Neural progenitor cell (in vitro differentiated cells): ENCODE measurements at regions not wholly inside any gene's neighbourhood (a gene's known extent, or its start where the extent isn't known, plus 50 kb on each side); places are given as distances from the start of the nearest gene placed in this dataset.

ENCODE experiments used
- EZH2 ChIP-seq: fragments of 200-600 bp; sonication (generic); IDR thresholded peaks from 2 replicates; pipeline ENCODE4 v1.6.1; 2017; ENCODE audit warnings: antibody characterized with exemption, mild to moderate bottlenecking, moderate library complexity
- TF ChIP-seq, protein P1 (sequence below): fragments of 200-600 bp; sonication (generic); IDR thresholded peaks from 2 replicates; pipeline ENCODE4 v1.5.1; 2017; ENCODE audit warnings: antibody characterized with exemption, mild to moderate bottlenecking

DNA sequence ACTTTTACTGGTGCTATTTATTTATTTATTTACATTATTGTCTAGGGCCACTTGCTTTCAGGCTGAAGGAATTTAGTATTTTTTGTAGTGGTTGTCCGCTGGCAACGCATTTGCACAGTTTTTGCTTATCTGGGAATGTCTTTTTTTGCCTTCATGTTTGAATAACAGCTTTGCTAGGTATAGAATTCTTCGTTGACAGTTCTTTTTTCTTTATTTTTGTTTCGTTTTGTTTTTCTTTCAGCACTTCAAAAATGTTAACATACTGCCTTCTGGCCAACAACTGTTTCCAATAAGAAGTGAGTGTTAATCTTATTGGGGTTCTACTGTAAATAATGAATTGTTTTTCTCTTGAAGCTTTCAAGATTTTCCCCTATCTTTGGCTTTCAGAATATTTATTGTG, 252.7 kb upstream of the TARS1 start:
- TF ChIP-seq, protein P1, sequence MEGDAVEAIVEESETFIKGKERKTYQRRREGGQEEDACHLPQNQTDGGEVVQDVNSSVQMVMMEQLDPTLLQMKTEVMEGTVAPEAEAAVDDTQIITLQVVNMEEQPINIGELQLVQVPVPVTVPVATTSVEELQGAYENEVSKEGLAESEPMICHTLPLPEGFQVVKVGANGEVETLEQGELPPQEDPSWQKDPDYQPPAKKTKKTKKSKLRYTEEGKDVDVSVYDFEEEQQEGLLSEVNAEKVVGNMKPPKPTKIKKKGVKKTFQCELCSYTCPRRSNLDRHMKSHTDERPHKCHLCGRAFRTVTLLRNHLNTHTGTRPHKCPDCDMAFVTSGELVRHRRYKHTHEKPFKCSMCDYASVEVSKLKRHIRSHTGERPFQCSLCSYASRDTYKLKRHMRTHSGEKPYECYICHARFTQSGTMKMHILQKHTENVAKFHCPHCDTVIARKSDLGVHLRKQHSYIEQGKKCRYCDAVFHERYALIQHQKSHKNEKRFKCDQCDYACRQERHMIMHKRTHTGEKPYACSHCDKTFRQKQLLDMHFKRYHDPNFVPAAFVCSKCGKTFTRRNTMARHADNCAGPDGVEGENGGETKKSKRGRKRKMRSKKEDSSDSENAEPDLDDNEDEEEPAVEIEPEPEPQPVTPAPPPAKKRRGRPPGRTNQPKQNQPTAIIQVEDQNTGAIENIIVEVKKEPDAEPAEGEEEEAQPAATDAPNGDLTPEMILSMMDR = no peak
- no peak for TF ChIP-seq EZH2
